WTC11 (cell line): ENCODE measurements at regions not wholly inside any gene's neighbourhood (a gene's known extent, or its start where the extent isn't known, plus 50 kb on each side); places are given as distances from the start of the nearest gene placed in this dataset.

Source experiments
- CTCF ChIP-seq: fragments of 200-600 bp; IDR thresholded peaks from 2 replicates; pipeline ENCODE4 v1.8.0; 2022; ENCODE audit warnings: antibody characterized with exemption
- ETV6 ChIP-seq: sonication (generic); formaldehyde crosslinking; IDR thresholded peaks from 2 replicates; pipeline ENCODE4 v1.8.1; 2022; ENCODE audit warnings: mild to moderate bottlenecking, missing genetic modification reagents
- JUN ChIP-seq: sonication (generic); formaldehyde crosslinking; IDR thresholded peaks from 2 replicates; pipeline ENCODE4 v1.8.0; 2023; ENCODE audit warnings: mild to moderate bottlenecking, missing genetic modification reagents
- TEAD1 ChIP-seq: sonication (generic); formaldehyde crosslinking; IDR thresholded peaks from 2 replicates; pipeline ENCODE4 v1.8.0; 2022; ENCODE audit warnings: mild to moderate bottlenecking, missing genetic modification reagents
- USF1 ChIP-seq: sonication (generic); formaldehyde crosslinking; IDR thresholded peaks from 2 replicates; pipeline ENCODE4 v1.8.0; 2022; ENCODE audit warnings: mild to moderate bottlenecking, missing genetic modification reagents
- ZBTB43 ChIP-seq: sonication (generic); formaldehyde crosslinking; IDR thresholded peaks from 2 replicates; pipeline ENCODE4 v1.8.1; 2023; ENCODE audit warnings: mild to moderate bottlenecking, missing genetic modification reagents

- TF ChIP-seq ETV6 (no peak), USF1 (no peak), TEAD1 (CRISPR knock-in tag) (no peak), CTCF (no peak), ZBTB43 (no peak), JUN (CRISPR knock-in tag) (no peak)
Observed at GRCh38 chr18:5720132-5720531, 175.2 kb downstream of the TMEM200C start.
